Muscle of leg (tissue), 3 donors: ENCODE measurements at regions not wholly inside any gene's neighbourhood (a gene's known extent, or its start where the extent isn't known, plus 50 kb on each side); places are given as distances from the start of the nearest gene placed in this dataset.
"Not testable (repeated sequence)": the region's sequence is repeated elsewhere in the genome, so short reads cannot be mapped to it uniquely, and the experiment has no call there.

Source experiments
- DNase-seq: peaks from one replicate; pipeline ENCODE4 v3.0.0; 2013
- H3K27ac ChIP-seq: one replicate; pipeline ENCODE4 v1.5.1; 2013; ENCODE audit warnings: mild to moderate bottlenecking, low read length, control low read depth
- H3K27me3 ChIP-seq: one replicate; pipeline ENCODE4 v1.6.1; 2013; ENCODE audit warnings: low read length; ENCODE audit not compliant: control insufficient read depth, insufficient read depth
- H3K36me3 ChIP-seq: one replicate; pipeline ENCODE4 v1.6.1; 2013; ENCODE audit warnings: low read length; ENCODE audit not compliant: control insufficient read depth, insufficient read depth
- H3K4me1 ChIP-seq: one replicate; pipeline ENCODE4 v1.6.1; 2013; ENCODE audit warnings: low read length; ENCODE audit not compliant: control insufficient read depth, insufficient read depth
- H3K4me3 ChIP-seq: one replicate; pipeline ENCODE4 v1.5.1; 2013; ENCODE audit warnings: low read length, control low read depth
- H3K9me3 ChIP-seq: replicated peaks from 2 replicates; pipeline ENCODE4 v1.6.1; 2013; ENCODE audit warnings: low read depth, low read length; ENCODE audit not compliant: control insufficient read depth
- WGBS: methylation state at CpG from one replicate; pipeline ENCODE4 v1.1.5; 2013; ENCODE audit warnings: missing lambda C conversion rate; ENCODE audit not compliant: insufficient coverage; 5-methylcytosine and 5-hydroxymethylcytosine counted together

DNA sequence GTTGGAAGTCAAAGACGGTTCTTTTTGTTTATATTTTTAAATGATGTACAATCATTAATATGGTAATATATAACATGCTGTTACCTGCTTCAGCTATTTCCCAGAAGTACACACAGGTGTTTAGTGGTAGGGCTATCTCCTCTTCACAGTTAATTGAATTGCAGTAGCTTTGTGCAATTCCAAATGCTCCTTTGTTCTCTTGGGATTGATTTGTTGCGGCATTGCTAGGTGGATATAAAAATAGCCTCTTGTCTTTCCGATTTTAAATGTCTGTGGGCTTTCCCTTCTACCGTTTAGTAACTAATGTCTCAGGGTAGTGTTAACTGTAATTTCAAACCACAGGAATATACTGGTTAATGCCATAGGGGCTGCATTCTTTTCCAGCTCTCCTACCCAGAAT is 307.6 kb upstream of the SLITRK3 start:
- Histone ChIP-seq H3K27me3 (no peaks in the 10 kb centered on the region), H3K4me3 (no peak overlapping the region), H3K36me3 (no peaks in the 10 kb centered on the region), H3K4me1 (no peaks in the 10 kb centered on the region), H3K9me3 (no peaks in the 10 kb centered on the region), H3K27ac (no peak overlapping the region)
- WGBS: no CpG with 5 or more reads among the region's 4 CpGs
- DNase-seq: no peak

GRCh38 chr3:165503346-165503745 is 307.2 kb upstream of the SLITRK3 start:
- H3K36me3 ChIP-seq: no peaks in the 10 kb centered on the region

GRCh38 chr3:165502707-165503106 is 306.5 kb upstream of the SLITRK3 start:
- H3K27me3 ChIP-seq: no peaks in the 10 kb centered on the region
- no peaks in the 10 kb centered on the region for H3K9me3 ChIP-seq
- DNase-seq: no peak
- no CpG with 5 or more reads among the region's 3 CpGs for WGBS
- no peak overlapping the region for H3K4me3 ChIP-seq
- H3K36me3 ChIP-seq: no peaks in the 10 kb centered on the region
- H3K27ac ChIP-seq: no peak overlapping the region
- no peaks in the 10 kb centered on the region for H3K4me1 ChIP-seq

More at GRCh38 chr3:165503346-165503745, 307.2 kb upstream of the SLITRK3 start:
- no peaks in the 10 kb centered on the region for H3K9me3 ChIP-seq
- no peak for DNase-seq
- no peaks in the 10 kb centered on the region for H3K27me3 ChIP-seq
- no peak overlapping the region for H3K4me3 ChIP-seq
- no peak overlapping the region for H3K27ac ChIP-seq
- H3K4me1 ChIP-seq: no peaks in the 10 kb centered on the region

DNA sequence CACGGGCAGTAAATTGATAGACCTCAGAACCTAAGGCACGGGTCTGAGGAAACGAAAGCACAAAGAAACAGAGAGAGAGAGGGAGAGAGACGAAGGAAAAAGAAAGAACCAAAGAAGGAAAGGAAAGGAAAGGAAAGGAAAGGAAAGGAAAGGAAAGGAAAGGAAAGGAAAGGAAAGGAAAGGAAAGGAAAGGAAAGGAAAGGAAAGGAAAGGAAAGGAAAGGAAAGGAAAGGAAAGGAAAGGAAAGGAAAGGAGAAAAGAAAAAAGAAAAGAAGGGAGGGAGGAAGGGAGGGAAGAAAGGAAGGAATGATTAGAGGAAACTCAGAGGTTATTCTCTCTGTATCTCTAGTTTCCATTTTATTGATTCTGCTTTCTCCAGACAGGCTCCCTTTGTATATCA is 302.6 kb upstream of the SLITRK3 start:
- not testable (repeated sequence) for H3K9me3 ChIP-seq, DNase-seq, H3K4me3 ChIP-seq, H3K36me3 ChIP-seq, H3K27ac ChIP-seq, H3K27me3 ChIP-seq, H3K4me1 ChIP-seq
- 90% methylated on average over 3 of the region's 4 CpGs for WGBS

- no peaks in the 10 kb centered on the region for H3K4me1 ChIP-seq
- peak; percentile 63 for DNase-seq
- no peaks in the 10 kb centered on the region for H3K27me3 ChIP-seq
- H3K4me3 ChIP-seq: no peak overlapping the region
- H3K36me3 ChIP-seq: no peaks in the 10 kb centered on the region
- H3K9me3 ChIP-seq: no peaks in the 10 kb centered on the region
- 43% methylated on average over 3 of the region's 4 CpGs for WGBS
- no peak overlapping the region for H3K27ac ChIP-seq
These were observed 295.3 kb upstream of the SLITRK3 start for GRCh38 chr3:165491487-165491886.

- no peaks in the 10 kb centered on the region for H3K4me1 ChIP-seq
- 89% methylated on average over 4 of the region's 4 CpGs for WGBS
- no peak overlapping the region for H3K27ac ChIP-seq
- no peak for DNase-seq
- H3K4me3 ChIP-seq: no peak overlapping the region
- no peaks in the 10 kb centered on the region for H3K27me3 ChIP-seq
- H3K9me3 ChIP-seq: peaks cover 5% of the 10 kb centered on the region
- H3K36me3 ChIP-seq: no peaks in the 10 kb centered on the region
These were observed 280.3 kb upstream of the SLITRK3 start for GRCh38 chr3:165476399-165477060.

- no CpG with 5 or more reads among the region's 4 CpGs for WGBS
- H3K36me3 ChIP-seq: no peaks in the 10 kb centered on the region
- no peaks in the 10 kb centered on the region for H3K9me3 ChIP-seq
- no peak overlapping the region for H3K4me3 ChIP-seq
- DNase-seq: peak; percentile 14
- H3K4me1 ChIP-seq: no peaks in the 10 kb centered on the region
- no peaks in the 10 kb centered on the region for H3K27me3 ChIP-seq
- no peak overlapping the region for H3K27ac ChIP-seq
These were observed 270.7 kb upstream of the SLITRK3 start for GRCh38 chr3:165466856-165467255.

DNA sequence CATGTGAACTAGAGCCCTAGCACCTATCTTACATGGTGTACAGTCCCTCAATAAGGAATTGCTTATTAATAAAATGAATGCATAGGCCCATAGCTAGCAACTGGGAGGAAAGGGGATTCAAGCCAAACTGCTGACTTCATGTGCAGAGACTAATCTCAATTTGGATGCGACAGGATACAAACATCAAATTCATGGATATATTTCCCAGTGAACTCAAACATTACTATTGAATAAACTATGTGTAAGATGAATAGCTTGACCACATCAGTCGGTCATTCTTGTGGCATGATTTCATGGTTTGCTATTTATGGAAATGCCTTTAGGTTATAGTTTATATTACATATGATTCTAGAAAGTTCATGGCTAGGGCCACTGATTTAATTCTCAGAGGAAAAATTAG is 268.6 kb upstream of the SLITRK3 start:
- WGBS: no CpG with 5 or more reads among the region's 2 CpGs
- peak; percentile 71 for DNase-seq
- no peaks in the 10 kb centered on the region for H3K27me3 ChIP-seq
- H3K9me3 ChIP-seq: no peaks in the 10 kb centered on the region
- H3K27ac ChIP-seq: no peak overlapping the region
- H3K36me3 ChIP-seq: no peaks in the 10 kb centered on the region
- no peaks in the 10 kb centered on the region for H3K4me1 ChIP-seq
- no peak overlapping the region for H3K4me3 ChIP-seq

- H3K27me3 ChIP-seq: no peaks in the 10 kb centered on the region
- WGBS: no CpG with 5 or more reads among the region's 1 CpG
- no peaks in the 10 kb centered on the region for H3K36me3 ChIP-seq
- H3K4me1 ChIP-seq: no peaks in the 10 kb centered on the region
- H3K4me3 ChIP-seq: no peak overlapping the region
- no peaks in the 10 kb centered on the region for H3K9me3 ChIP-seq
- peak; percentile 40 for DNase-seq
- no peak overlapping the region for H3K27ac ChIP-seq
These were observed 267.3 kb upstream of the SLITRK3 start for GRCh38 chr3:165463531-165463930.

DNA sequence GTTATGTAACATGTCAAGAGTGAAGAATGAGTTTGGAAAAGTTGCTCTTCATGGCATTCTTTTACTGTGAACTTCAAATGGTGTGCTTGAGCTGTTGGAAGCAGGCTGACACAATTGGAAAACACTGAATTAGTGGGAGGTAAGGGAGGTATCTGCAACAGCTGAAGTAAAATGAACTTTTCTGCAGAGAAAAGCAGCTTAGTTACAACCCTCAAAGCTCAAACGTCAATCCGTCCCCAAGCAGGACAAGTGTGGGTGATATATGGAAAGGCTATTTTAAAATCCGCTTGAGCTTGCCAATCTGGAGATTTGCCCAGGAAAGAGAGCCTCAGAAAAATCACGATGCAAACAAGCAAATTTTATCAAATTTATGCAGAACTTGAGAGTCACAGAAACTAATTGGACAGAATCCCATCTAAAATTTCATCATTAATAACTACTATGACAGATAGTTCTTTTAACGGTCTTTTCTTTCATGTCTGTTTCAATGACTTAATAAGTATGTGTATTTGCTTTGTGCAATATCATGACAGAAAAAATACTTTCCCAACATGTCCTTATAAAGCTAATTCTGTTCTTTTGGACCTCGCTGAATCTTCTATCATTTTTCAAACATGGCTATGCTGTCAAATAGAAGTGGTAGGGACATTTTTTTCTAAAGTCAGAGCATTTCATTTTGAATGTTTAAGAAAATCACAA is 266.6 kb upstream of the SLITRK3 start:
- H3K9me3 ChIP-seq: no peaks in the 10 kb centered on the region
- no peaks in the 10 kb centered on the region for H3K4me1 ChIP-seq
- H3K27me3 ChIP-seq: no peaks in the 10 kb centered on the region
- WGBS: no CpG with 5 or more reads among the region's 6 CpGs
- H3K27ac ChIP-seq: no peak overlapping the region
- peak; percentile 69 for DNase-seq
- no peak overlapping the region for H3K4me3 ChIP-seq
- H3K36me3 ChIP-seq: no peaks in the 10 kb centered on the region
